Smooth muscle cell (in vitro differentiated cells): ENCODE measurements at regions not wholly inside any gene's neighbourhood (a gene's known extent, or its start where the extent isn't known, plus 50 kb on each side); places are given as distances from the start of the nearest gene placed in this dataset.

Source experiments
- DNase-seq: peaks from one replicate; lab custom pipeline; 2025; ENCODE audit not compliant: unreplicated experiment; lab: John Stamatoyannopoulos, UW
- H2AFZ ChIP-seq: fragments of 200-600 bp; sonication (generic); 2 replicates; pipeline ENCODE4 v1.6.0; 2016; ENCODE audit warnings: antibody characterized with exemption, low read depth, mild to moderate bottlenecking
- H3F3A ChIP-seq: fragments of 200-600 bp; sonication (generic); 2 replicates; pipeline ENCODE4 v1.6.0; 2017; ENCODE audit warnings: antibody characterized with exemption, low read depth
- H3K27ac ChIP-seq: fragments of 200-600 bp; sonication (generic); 2 replicates; pipeline ENCODE4 v1.5.1; 2016; ENCODE audit warnings: low read depth, mild to moderate bottlenecking
- H3K27me3 ChIP-seq: fragments of 200-600 bp; sonication (generic); 2 replicates; pipeline ENCODE4 v1.6.1; 2016; ENCODE audit warnings: low read depth, mild to moderate bottlenecking
- H3K36me3 ChIP-seq: fragments of 200-600 bp; sonication (generic); 2 replicates; pipeline ENCODE4 v1.5.1; 2016; ENCODE audit warnings: low read depth
- H3K4me1 ChIP-seq: fragments of 200-600 bp; sonication (generic); 2 replicates; pipeline ENCODE4 v1.5.1; 2016; ENCODE audit warnings: low read depth
- H3K4me2 ChIP-seq: fragments of 200-600 bp; sonication (generic); 2 replicates; pipeline ENCODE4 v1.6.0; 2016; ENCODE audit warnings: mild to moderate bottlenecking
- H3K4me3 ChIP-seq: fragments of 200-600 bp; sonication (generic); 2 replicates; pipeline ENCODE4 v1.5.1; 2016; ENCODE audit warnings: mild to moderate bottlenecking
- H3K79me2 ChIP-seq: fragments of 200-600 bp; sonication (generic); 2 replicates; pipeline ENCODE4 v1.6.0; 2016; ENCODE audit warnings: low read depth, mild to moderate bottlenecking
- H3K9ac ChIP-seq: fragments of 200-600 bp; sonication (generic); 2 replicates; pipeline ENCODE4 v1.6.0; 2016; ENCODE audit warnings: low read depth
- H3K9me3 ChIP-seq: fragments of 200-600 bp; sonication (generic); replicated peaks from 2 replicates; pipeline ENCODE4 v1.5.1; 2016; ENCODE audit warnings: low read depth
- H4K20me1 ChIP-seq: fragments of 200-600 bp; sonication (generic); 2 replicates; pipeline ENCODE4 v1.6.0; 2016; ENCODE audit warnings: low read depth
- WGBS: methylation state at CpG from one replicate; pipeline ENCODE4 v1.1.7; 2016; ENCODE audit warnings: low lambda C conversion rate; 5-methylcytosine and 5-hydroxymethylcytosine counted together
- TF ChIP-seq, protein P1 (sequence below): fragments of 200-600 bp; sonication (generic); IDR thresholded peaks from 2 replicates; pipeline ENCODE4 v1.5.1; 2017; ENCODE audit warnings: borderline replicate concordance, mild to moderate bottlenecking, antibody characterized with exemption; ENCODE audit not compliant: insufficient read depth, poor library complexity, severe bottlenecking

DNA sequence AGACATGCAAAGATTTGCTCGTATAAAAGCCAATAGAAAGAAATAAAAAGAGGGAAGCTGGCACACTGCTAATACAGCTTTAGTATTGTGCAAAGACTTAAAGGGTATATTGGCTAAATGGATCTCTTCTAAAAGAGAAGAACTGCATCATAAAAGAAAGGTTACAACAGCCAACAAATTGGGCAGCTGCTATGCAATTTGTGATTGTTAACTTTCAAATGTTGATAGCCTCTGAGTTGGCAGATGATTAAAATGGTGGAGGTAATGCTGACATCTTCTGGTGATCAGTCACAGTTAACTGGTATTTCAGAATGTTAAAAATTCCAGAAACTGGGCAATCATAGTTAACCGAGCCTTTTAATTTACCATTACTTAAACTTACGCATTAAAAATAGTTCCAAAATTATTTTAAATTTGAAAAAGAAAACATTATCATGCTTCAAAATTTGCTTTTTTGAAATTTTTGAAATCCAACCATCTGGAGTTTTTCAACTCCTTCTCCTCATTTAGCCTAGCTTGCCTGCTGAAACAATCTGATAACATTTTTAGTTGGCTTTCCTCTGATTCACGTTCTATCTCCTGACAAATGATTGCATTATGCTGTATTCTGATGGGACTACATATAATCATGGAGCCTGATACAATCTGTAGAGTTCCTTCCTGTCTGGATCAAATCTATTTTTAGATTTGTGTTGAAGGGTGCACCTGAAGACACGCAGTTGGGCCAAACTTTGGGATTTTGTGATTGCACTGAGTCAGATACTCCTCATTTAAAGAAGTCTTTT lies 144.0 kb upstream of the PDZRN3 start:
- Histone ChIP-seq H3K4me3 (no peak overlapping the region), H3K4me1 (peaks cover 11% of the 10 kb centered on the region), H3K4me2 (peak overlapping the region; percentile 20), H3K79me2 (no peaks in the 10 kb centered on the region), H3K9me3 (no peaks in the 10 kb centered on the region), H3K27me3 (no peaks in the 10 kb centered on the region), H3K9ac (no peak overlapping the region), H4K20me1 (no peaks in the 10 kb centered on the region), H2AFZ (peak overlapping the region; percentile 31), H3K27ac (peak overlapping the region; percentile 91), H3K36me3 (peaks cover 4% of the 10 kb centered on the region), H3F3A (no peaks in the 10 kb centered on the region)
- WGBS, result 79% methylated on average over 5 of the region's 5 CpGs
- DNase-seq, result no peak
- TF ChIP-seq, protein P1, sequence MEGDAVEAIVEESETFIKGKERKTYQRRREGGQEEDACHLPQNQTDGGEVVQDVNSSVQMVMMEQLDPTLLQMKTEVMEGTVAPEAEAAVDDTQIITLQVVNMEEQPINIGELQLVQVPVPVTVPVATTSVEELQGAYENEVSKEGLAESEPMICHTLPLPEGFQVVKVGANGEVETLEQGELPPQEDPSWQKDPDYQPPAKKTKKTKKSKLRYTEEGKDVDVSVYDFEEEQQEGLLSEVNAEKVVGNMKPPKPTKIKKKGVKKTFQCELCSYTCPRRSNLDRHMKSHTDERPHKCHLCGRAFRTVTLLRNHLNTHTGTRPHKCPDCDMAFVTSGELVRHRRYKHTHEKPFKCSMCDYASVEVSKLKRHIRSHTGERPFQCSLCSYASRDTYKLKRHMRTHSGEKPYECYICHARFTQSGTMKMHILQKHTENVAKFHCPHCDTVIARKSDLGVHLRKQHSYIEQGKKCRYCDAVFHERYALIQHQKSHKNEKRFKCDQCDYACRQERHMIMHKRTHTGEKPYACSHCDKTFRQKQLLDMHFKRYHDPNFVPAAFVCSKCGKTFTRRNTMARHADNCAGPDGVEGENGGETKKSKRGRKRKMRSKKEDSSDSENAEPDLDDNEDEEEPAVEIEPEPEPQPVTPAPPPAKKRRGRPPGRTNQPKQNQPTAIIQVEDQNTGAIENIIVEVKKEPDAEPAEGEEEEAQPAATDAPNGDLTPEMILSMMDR, result peak; percentile 18

DNA sequence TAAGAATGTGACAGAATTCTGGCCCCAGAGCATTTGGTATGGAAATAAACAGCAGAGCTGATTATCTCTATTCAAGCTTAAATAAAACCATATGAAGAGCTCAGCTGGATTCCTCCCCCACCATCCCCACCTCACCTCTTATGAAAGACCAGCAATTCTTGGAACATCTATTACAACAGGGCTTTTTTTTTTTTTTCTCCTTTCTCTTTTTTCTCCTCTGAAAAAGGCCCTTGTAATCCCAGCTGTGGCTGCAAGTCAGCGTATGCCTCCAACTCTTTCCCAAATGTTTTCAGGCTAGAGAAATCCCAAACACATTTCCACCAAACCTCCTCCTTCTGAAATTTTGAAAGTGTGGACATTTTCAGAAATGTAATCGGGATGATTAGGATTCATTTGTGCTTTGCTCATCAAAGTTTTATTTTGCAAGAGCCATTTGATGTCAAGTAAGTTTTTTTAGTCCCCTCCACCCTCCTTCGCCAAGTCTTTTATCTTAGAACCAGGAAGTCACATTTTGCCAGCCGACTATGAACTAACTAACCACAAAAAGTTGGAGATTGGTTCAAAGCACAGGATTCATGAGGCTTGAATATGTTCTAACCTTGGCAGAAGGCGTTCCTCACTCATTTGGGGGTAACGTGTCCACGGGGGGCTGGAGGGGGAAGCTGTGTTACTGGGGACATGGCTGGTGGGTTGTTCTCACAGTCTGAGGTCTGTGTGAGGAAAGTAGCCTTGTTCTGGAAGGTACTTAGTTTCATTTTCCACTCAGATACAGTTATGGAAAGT lies 142.0 kb upstream of the PDZRN3 start:
- Histone ChIP-seq H3K79me2 (no peaks in the 10 kb centered on the region), H3K4me1 (peaks cover 11% of the 10 kb centered on the region), H3K36me3 (peaks cover 4% of the 10 kb centered on the region), H3K9me3 (no peaks in the 10 kb centered on the region), H3K4me2 (peak overlapping the region; percentile 82), H3K9ac (peak overlapping the region; percentile 67), H3K27me3 (no peaks in the 10 kb centered on the region), H3K27ac (peak overlapping the region; percentile 91), H3K4me3 (peak overlapping the region; percentile 37), H3F3A (no peaks in the 10 kb centered on the region), H4K20me1 (no peaks in the 10 kb centered on the region), H2AFZ (peak overlapping the region; percentile 84)
- 33% methylated on average over 7 of the region's 7 CpGs for WGBS
- DNase-seq, result no peak
- TF ChIP-seq, protein P1, result no peak

DNA sequence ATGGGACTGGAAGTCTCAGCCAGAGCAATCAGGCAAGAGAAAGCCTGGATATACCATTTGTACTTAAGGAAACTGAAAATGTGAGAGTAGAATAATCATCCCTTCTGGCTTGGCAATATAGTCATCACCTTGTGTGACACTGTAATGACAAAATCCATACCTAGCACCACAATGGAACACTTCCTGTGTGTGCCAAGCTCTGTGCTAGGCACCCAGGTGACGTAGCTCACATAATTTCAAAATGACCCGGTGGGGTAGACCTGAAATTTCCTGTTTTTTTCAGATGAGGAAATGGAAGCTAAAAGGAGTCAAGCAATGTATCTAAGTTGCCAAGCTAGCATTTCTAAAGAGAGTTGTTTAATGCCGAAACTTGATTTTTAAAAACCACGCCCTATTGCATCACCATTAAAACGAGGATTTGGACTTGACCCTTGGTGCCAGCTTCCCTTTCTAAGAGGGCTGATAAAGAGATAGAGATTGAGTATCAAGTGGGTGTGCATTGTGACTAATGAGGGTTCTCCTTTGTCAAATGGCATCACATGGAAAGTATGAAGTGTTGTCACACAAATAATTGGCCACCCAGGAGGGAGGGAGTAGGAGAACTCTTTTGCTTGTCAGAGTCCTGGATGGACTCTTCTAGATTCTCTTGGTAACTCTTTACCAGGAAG lies 141.3 kb upstream of the PDZRN3 start:
- no peaks in the 10 kb centered on the region for H3K9me3 ChIP-seq

More for the DNA sequence above, 141.3 kb upstream of the PDZRN3 start:
- Histone ChIP-seq H3K9ac (no peak overlapping the region), H4K20me1 (no peaks in the 10 kb centered on the region), H3K36me3 (peaks cover 4% of the 10 kb centered on the region), H3K79me2 (no peaks in the 10 kb centered on the region), H3K27ac (peak overlapping the region; percentile 91), H3K4me3 (no peak overlapping the region), H2AFZ (peak overlapping the region; percentile 84), H3K27me3 (no peaks in the 10 kb centered on the region), H3K4me1 (peaks cover 11% of the 10 kb centered on the region), H3K4me2 (peak overlapping the region; percentile 82), H3F3A (no peaks in the 10 kb centered on the region)
- 78% methylated on average over 5 of the region's 5 CpGs for WGBS
- DNase-seq, result no peak
- TF ChIP-seq, protein P1, result no peak
